ENCODE measurements at regions not wholly inside any gene's neighbourhood (a gene's known extent, or its start where the extent isn't known, plus 50 kb on each side); places are given as distances from the start of the nearest gene placed in this dataset.

DNA sequence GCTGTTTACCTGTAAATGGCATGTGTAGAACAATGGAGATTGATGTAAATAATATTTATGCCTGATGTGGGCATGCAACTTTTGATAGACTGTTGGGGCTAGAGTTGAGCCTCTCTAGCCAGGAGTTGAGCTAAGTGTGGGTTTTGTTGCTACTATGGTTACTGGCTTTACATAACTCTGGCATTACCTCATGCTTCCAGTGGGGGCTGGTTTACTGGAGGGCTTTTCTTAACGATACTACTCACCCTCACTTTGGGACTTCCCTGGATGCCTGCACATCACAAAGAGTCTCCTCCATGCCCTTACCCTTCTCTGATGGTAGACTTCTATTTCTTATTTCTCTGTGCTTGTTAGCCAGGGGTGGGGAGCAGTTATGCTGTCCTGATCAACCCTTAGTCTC is 524.6 kb upstream of the CDH4 start:
- no peak for TF ChIP-seq POLR2AphosphoS5 (IDR thresholded peaks at IDR 0.05)
- no peak for TF ChIP-seq POLR2A (IDR thresholded peaks at IDR 0.05)
- TF ChIP-seq, protein P1, sequence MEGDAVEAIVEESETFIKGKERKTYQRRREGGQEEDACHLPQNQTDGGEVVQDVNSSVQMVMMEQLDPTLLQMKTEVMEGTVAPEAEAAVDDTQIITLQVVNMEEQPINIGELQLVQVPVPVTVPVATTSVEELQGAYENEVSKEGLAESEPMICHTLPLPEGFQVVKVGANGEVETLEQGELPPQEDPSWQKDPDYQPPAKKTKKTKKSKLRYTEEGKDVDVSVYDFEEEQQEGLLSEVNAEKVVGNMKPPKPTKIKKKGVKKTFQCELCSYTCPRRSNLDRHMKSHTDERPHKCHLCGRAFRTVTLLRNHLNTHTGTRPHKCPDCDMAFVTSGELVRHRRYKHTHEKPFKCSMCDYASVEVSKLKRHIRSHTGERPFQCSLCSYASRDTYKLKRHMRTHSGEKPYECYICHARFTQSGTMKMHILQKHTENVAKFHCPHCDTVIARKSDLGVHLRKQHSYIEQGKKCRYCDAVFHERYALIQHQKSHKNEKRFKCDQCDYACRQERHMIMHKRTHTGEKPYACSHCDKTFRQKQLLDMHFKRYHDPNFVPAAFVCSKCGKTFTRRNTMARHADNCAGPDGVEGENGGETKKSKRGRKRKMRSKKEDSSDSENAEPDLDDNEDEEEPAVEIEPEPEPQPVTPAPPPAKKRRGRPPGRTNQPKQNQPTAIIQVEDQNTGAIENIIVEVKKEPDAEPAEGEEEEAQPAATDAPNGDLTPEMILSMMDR (IDR thresholded peaks at IDR 0.05), result no peak
- no peak for TF ChIP-seq EP300 (IDR thresholded peaks at IDR 0.05)

Measured in stomach (tissue), 4 donors.